Mesendoderm (in vitro differentiated cells): ENCODE measurements at regions not wholly inside any gene's neighbourhood (a gene's known extent, or its start where the extent isn't known, plus 50 kb on each side); places are given as distances from the start of the nearest gene placed in this dataset.
A peak's percentile ranks its signal among the peaks of the same experiment; 100 is the strongest.

Experiments
- DNase-seq: peaks from one replicate; pipeline ENCODE4 v3.0.0; 2013
- H2AK5ac ChIP-seq: 2 replicates; pipeline ENCODE4 v1.6.1; 2013; ENCODE audit warnings: low read length, inconsistent platforms
- H2BK120ac ChIP-seq: 2 replicates; pipeline ENCODE4 v1.6.1; 2013; ENCODE audit warnings: low read depth, mild to moderate bottlenecking, low read length, moderate library complexity, mixed read lengths
- H2BK15ac ChIP-seq: replicated peaks from 2 replicates; pipeline ENCODE4 v1.6.1; 2013; ENCODE audit warnings: low read depth, mild to moderate bottlenecking, moderate library complexity
- H2BK5ac ChIP-seq: 2 replicates; pipeline ENCODE4 v1.6.1; 2013; ENCODE audit warnings: low read length, inconsistent platforms
- H3K18ac ChIP-seq: 2 replicates; pipeline ENCODE4 v1.6.1; 2013; ENCODE audit warnings: mild to moderate bottlenecking, low read length, mixed read lengths
- H3K23ac ChIP-seq: one replicate; pipeline ENCODE4 v1.6.1; 2013; ENCODE audit warnings: low read length
- H3K27ac ChIP-seq: 2 replicates; pipeline ENCODE4 v1.5.1; 2013; ENCODE audit warnings: low read depth, mild to moderate bottlenecking, inconsistent platforms, low read length, moderate library complexity
- H3K27me3 ChIP-seq: 2 replicates; pipeline ENCODE4 v1.6.1; 2013; ENCODE audit warnings: low read length, control low read depth, mild to moderate bottlenecking, inconsistent platforms; ENCODE audit not compliant: insufficient read depth, poor library complexity
- H3K36me3 ChIP-seq: 2 replicates; pipeline ENCODE4 v1.6.1; 2013; ENCODE audit warnings: low read length, inconsistent platforms; ENCODE audit not compliant: control insufficient read depth, insufficient read depth
- H3K4ac ChIP-seq: one replicate; pipeline ENCODE4 v1.6.1; 2013; ENCODE audit warnings: low read depth, mild to moderate bottlenecking, low read length, moderate library complexity
- H3K4me1 ChIP-seq: 2 replicates; pipeline ENCODE4 v1.6.1; 2013; ENCODE audit warnings: low read depth, low read length, inconsistent platforms; ENCODE audit not compliant: control insufficient read depth
- H3K4me2 ChIP-seq: 2 replicates; pipeline ENCODE4 v1.6.1; 2013; ENCODE audit warnings: low read length
- H3K4me3 ChIP-seq: 2 replicates; pipeline ENCODE4 v1.5.1; 2013; ENCODE audit warnings: mild to moderate bottlenecking, low read length
- H3K56ac ChIP-seq: one replicate; pipeline ENCODE4 v1.6.1; 2013; ENCODE audit warnings: low read length
- H3K79me1 ChIP-seq: 2 replicates; pipeline ENCODE4 v1.6.1; 2013; ENCODE audit warnings: low read length, inconsistent platforms
- H3K79me2 ChIP-seq: 2 replicates; pipeline ENCODE4 v1.6.1; 2013; ENCODE audit warnings: mild to moderate bottlenecking, low read length; ENCODE audit not compliant: control insufficient read depth, insufficient read depth
- H3K9ac ChIP-seq: 2 replicates; pipeline ENCODE4 v1.6.1; 2013; ENCODE audit warnings: low read length, inconsistent platforms
- H4K5ac ChIP-seq: one replicate; pipeline ENCODE4 v1.6.1; 2013; ENCODE audit warnings: low read length
- H4K8ac ChIP-seq: one replicate; pipeline ENCODE4 v1.6.1; 2013; ENCODE audit warnings: low read depth, mild to moderate bottlenecking, control low read depth, low read length, moderate library complexity
- WGBS: extraction: QIAGEN DNeasy Blood & Tissue Kit; methylation state at CpG from one replicate; pipeline ENCODE4 v1.1.7; 2013; ENCODE audit warnings: low lambda C conversion rate, missing lambda C conversion rate; ENCODE audit not compliant: insufficient coverage; ENCODE audit errors: extremely low coverage; 5-methylcytosine and 5-hydroxymethylcytosine counted together

DNA sequence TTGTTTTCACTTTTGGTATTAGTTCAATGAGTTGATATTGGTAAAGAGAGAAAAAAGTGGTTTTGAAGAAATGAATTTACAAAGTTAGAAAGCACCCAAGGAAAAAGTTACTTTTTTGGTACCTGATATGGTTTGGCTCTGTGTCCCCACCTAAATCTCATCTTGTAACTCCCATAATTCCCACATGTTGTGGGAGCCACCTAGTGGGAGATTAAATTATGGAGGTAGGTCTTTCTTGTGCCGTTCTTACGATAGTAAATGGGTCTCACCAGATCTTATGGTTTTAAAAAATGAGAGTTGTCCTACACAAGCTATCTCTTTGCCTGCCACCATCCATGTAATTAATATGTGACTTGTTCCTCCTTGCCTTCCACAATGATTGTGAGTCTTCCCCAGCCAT is 965.6 kb upstream of the NRXN1 start:
- Histone ChIP-seq H3K23ac (no peak overlapping the region), H3K79me1 (no peaks in the 10 kb centered on the region), H3K4me2 (no peak overlapping the region), H2AK5ac (no peak overlapping the region), H4K5ac (no peak overlapping the region), H3K4me3 (no peak overlapping the region), H3K4me1 (no peaks in the 10 kb centered on the region), H3K27me3 (no peaks in the 10 kb centered on the region), H3K27ac (no peak overlapping the region), H3K56ac (no peak overlapping the region), H4K8ac (no peak overlapping the region), H3K4ac (no peak overlapping the region), H3K36me3 (no peaks in the 10 kb centered on the region), H3K9ac (no peak overlapping the region), H2BK15ac (no peak overlapping the region), H2BK120ac (no peak overlapping the region), H2BK5ac (no peak overlapping the region), H3K79me2 (no peaks in the 10 kb centered on the region), H3K18ac (no peak overlapping the region)
- WGBS = no CpG with 5 or more reads among the region's 2 CpGs
- DNase-seq = peak; percentile 15

DNA sequence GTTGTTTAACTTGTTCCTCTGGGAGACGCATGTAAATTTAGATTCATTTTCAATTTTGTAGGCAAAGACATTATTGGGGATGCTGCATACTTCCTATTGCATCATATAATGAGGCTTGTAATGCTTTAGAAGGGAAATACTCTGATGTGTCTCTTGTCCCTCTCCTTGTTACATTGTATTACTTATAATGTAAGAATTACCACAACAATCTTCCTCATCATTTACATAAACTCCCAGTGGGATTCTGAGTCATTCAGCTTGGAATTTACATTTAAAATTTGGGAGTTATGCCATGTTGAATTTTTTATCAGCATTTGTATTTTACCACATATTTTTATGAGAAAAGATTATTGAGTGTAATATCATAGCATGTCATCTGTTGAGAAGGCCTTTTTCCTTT is 963.4 kb upstream of the NRXN1 start:
- H3K27me3 ChIP-seq = no peaks in the 10 kb centered on the region
- no peak overlapping the region for H2AK5ac ChIP-seq
- no peak overlapping the region for H3K4me3 ChIP-seq
- H3K9ac ChIP-seq = no peak overlapping the region
- H3K23ac ChIP-seq = no peak overlapping the region
- H3K4me2 ChIP-seq = no peak overlapping the region
- no peaks in the 10 kb centered on the region for H3K79me1 ChIP-seq
- H4K8ac ChIP-seq = no peak overlapping the region
- H4K5ac ChIP-seq = no peak overlapping the region
- no peak for DNase-seq
- H3K4me1 ChIP-seq = no peaks in the 10 kb centered on the region
- H3K79me2 ChIP-seq = no peaks in the 10 kb centered on the region
- no peak overlapping the region for H2BK120ac ChIP-seq
- no peak overlapping the region for H3K27ac ChIP-seq
- no peak overlapping the region for H2BK15ac ChIP-seq
- no CpG with 5 or more reads among the region's 1 CpG for WGBS
- H3K18ac ChIP-seq = no peak overlapping the region
- H3K56ac ChIP-seq = no peak overlapping the region
- no peaks in the 10 kb centered on the region for H3K36me3 ChIP-seq
- H3K4ac ChIP-seq = no peak overlapping the region
- H2BK5ac ChIP-seq = no peak overlapping the region

DNA sequence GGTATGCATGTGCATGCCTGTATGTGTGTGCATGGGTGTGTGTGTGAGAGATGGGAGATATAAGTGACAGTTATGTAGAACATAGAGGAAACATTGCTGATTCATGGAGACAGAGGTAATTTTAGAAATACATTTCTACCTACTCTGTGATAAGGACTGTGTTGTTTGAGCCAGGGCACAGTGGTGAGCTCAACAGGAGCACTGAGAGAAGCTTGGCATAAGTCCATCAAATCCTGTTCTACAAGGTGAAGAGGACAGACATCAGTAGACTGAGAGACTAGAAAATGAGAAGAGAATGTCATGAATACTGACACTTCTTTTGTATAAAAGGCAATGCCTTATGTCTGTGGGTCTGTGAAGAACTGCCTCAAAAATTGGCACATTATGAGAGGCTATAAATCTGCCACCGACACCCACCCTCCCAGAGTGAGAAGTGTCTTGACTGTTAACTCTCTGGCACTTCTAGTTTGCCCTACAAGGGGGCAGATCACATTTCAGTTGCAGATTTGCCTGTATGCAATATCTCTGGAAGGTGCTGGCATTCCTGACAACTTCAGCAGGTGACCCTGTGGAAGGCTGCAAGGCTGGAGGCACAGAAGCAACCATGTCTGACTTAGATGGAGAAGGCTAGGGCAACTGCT is 962.3 kb upstream of the NRXN1 start:
- Histone ChIP-seq H3K79me2 (no peaks in the 10 kb centered on the region), H4K5ac (no peak overlapping the region), H2AK5ac (no peak overlapping the region), H3K79me1 (no peaks in the 10 kb centered on the region), H2BK120ac (no peak overlapping the region), H3K18ac (no peak overlapping the region), H2BK15ac (no peak overlapping the region), H3K23ac (no peak overlapping the region), H3K4me3 (no peak overlapping the region), H3K4ac (no peak overlapping the region), H3K27ac (no peak overlapping the region), H2BK5ac (no peak overlapping the region), H3K4me1 (no peaks in the 10 kb centered on the region), H4K8ac (no peak overlapping the region), H3K9ac (no peak overlapping the region), H3K56ac (no peak overlapping the region), H3K4me2 (no peak overlapping the region), H3K27me3 (no peaks in the 10 kb centered on the region), H3K36me3 (no peaks in the 10 kb centered on the region)
- DNase-seq = no peak
- WGBS = no CpG with 5 or more reads among the region's 1 CpG

DNA sequence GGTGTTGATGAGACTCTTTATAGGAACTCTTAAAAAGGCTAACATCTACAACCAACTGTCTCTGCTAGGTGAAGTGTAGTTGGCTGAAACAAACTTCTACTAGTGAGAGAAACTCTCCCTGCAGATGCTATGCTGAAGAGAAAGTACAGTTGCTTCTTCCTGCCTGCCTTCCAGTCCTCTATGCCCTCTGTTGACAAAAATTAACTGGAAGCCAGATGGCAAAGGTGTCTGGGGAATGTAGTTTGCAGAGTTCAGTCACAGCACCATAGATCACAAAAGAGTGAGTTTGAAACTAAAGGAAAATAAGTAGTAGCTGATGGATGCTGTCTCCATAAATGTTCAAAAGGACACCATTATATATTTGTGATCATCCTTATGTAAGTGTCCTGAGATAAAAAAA is 958.8 kb upstream of the NRXN1 start:
- Histone ChIP-seq H3K9ac (no peak overlapping the region), H2AK5ac (no peak overlapping the region), H2BK120ac (no peak overlapping the region), H3K27ac (no peak overlapping the region), H3K79me1 (no peaks in the 10 kb centered on the region), H4K8ac (peak overlapping the region; percentile 28), H3K4me1 (no peaks in the 10 kb centered on the region), H3K23ac (no peak overlapping the region), H3K27me3 (no peaks in the 10 kb centered on the region), H3K4ac (no peak overlapping the region), H2BK5ac (no peak overlapping the region), H3K36me3 (no peaks in the 10 kb centered on the region), H3K4me3 (no peak overlapping the region), H3K4me2 (no peak overlapping the region), H3K56ac (no peak overlapping the region), H2BK15ac (no peak overlapping the region), H3K18ac (no peak overlapping the region), H3K79me2 (no peaks in the 10 kb centered on the region), H4K5ac (no peak overlapping the region)
- DNase-seq = no peak

DNA sequence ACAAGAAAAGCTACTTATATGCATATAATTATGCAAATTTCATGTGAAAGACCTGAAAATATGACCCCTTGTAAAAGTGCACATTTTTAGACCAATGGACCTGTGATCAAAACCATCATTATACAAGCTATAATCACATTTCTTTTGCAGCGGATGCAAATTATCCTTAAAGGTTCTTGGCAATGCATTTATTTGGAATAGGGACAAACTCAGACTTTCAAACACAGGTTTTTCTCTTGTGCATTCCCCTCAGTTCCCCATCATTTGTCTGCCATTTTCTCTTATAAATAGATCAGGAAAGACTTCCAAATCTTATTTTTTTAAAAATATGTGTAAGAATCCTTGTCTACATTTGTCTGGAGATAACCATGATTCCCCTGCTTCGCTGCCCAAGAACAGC is 954.2 kb upstream of the NRXN1 start:
- no peak overlapping the region for H2BK120ac ChIP-seq
- H3K9ac ChIP-seq = no peak overlapping the region
- no peak overlapping the region for H4K5ac ChIP-seq
- no peak overlapping the region for H2AK5ac ChIP-seq
- H2BK5ac ChIP-seq = no peak overlapping the region
- no peaks in the 10 kb centered on the region for H3K36me3 ChIP-seq
- no peak for DNase-seq
- H3K23ac ChIP-seq = no peak overlapping the region
- H3K79me2 ChIP-seq = no peaks in the 10 kb centered on the region
- no peak overlapping the region for H3K27ac ChIP-seq
- no peak overlapping the region for H2BK15ac ChIP-seq
- H3K4me3 ChIP-seq = no peak overlapping the region
- no peak overlapping the region for H3K4ac ChIP-seq
- no CpG with 5 or more reads among the region's 2 CpGs for WGBS
- no peaks in the 10 kb centered on the region for H3K79me1 ChIP-seq
- H3K18ac ChIP-seq = no peak overlapping the region
- H3K56ac ChIP-seq = no peak overlapping the region
- H3K4me2 ChIP-seq = no peak overlapping the region
- H4K8ac ChIP-seq = no peak overlapping the region
- H3K27me3 ChIP-seq = no peaks in the 10 kb centered on the region
- no peaks in the 10 kb centered on the region for H3K4me1 ChIP-seq

DNA sequence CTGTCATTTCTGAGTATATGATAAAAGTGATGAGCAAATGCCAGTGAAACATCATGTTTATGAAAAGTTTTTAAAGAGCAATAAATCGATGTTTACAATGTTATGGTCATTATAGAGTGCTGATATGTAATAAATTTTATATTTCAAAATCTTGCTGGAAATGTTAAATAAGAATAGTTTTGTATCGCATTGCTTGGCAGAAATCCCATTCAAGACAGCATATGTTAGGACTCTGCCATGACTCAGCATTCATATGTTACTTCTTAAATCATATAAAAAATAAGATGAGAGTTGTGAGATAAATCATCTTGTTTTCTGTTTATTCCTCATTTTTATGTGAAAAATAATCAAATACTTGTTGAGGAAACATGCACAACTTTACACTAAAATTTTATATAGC is 949.9 kb upstream of the NRXN1 start:
- H3K56ac ChIP-seq = no peak overlapping the region
- H3K79me1 ChIP-seq = no peaks in the 10 kb centered on the region
- H3K4me2 ChIP-seq = no peak overlapping the region
- no peaks in the 10 kb centered on the region for H3K36me3 ChIP-seq
- no peak overlapping the region for H2BK120ac ChIP-seq
- no peak overlapping the region for H2AK5ac ChIP-seq
- H3K23ac ChIP-seq = no peak overlapping the region
- no peak for DNase-seq
- H4K8ac ChIP-seq = no peak overlapping the region
- no peak overlapping the region for H3K4me3 ChIP-seq
- no peak overlapping the region for H4K5ac ChIP-seq
- H3K27me3 ChIP-seq = no peaks in the 10 kb centered on the region
- no peaks in the 10 kb centered on the region for H3K4me1 ChIP-seq
- no peak overlapping the region for H3K9ac ChIP-seq
- H2BK5ac ChIP-seq = no peak overlapping the region
- WGBS = no CpG with 5 or more reads among the region's 2 CpGs
- no peaks in the 10 kb centered on the region for H3K79me2 ChIP-seq
- H2BK15ac ChIP-seq = no peak overlapping the region
- no peak overlapping the region for H3K18ac ChIP-seq
- H3K4ac ChIP-seq = no peak overlapping the region
- no peak overlapping the region for H3K27ac ChIP-seq
